ENCODE measurements at regions not wholly inside any gene's neighbourhood (a gene's known extent, or its start where the extent isn't known, plus 50 kb on each side); places are given as distances from the start of the nearest gene placed in this dataset.

GRCh38 chr10:3691482-3691881, 93.5 kb downstream of the KLF6 start:
- no peak for DNase-seq (ENCODE audit: low read depth in 3 of 3)

- no peak for DNase-seq (ENCODE audit: low read depth in 3 of 3)
These were observed 95.0 kb downstream of the KLF6 start for GRCh38 chr10:3689871-3690510.

GRCh38 chr10:3687510-3688081, 97.4 kb downstream of the KLF6 start:
- no peak for DNase-seq (ENCODE audit: low read depth in 3 of 3)

- DNase-seq (ENCODE audit: low read depth in 3 of 3) = no peak
These were observed 99.6 kb downstream of the KLF6 start for GRCh38 chr10:3685384-3685783.

- DNase-seq (ENCODE audit: low read depth in 3 of 3) = no peak
These were observed 100.1 kb downstream of the KLF6 start for GRCh38 chr10:3684891-3685290.

- no peak for DNase-seq (ENCODE audit: low read depth in 3 of 3)
These were observed 101.4 kb downstream of the KLF6 start for GRCh38 chr10:3683560-3683959.

GRCh38 chr10:3682745-3683144, 102.3 kb downstream of the KLF6 start:
- DNase-seq (ENCODE audit: low read depth in 3 of 3) = no peak

GRCh38 chr10:3681642-3682554, 103.1 kb downstream of the KLF6 start:
- DNase-seq (ENCODE audit: low read depth in 3 of 3) = no peak

- DNase-seq (ENCODE audit: low read depth in 3 of 3) = no peak
These were observed 104.9 kb downstream of the KLF6 start for GRCh38 chr10:3679950-3680629.

GRCh38 chr10:3678629-3679227, 106.3 kb downstream of the KLF6 start:
- no peak for DNase-seq (ENCODE audit: low read depth in 3 of 3)

GRCh38 chr10:3676564-3676963, 108.4 kb downstream of the KLF6 start:
- no peak for DNase-seq (ENCODE audit: low read depth in 3 of 3)

- no peak for DNase-seq (ENCODE audit: low read depth in 3 of 3)
These were observed 112.8 kb downstream of the KLF6 start for GRCh38 chr10:3672220-3672619.

- DNase-seq (ENCODE audit: low read depth in 3 of 3) = no peak
These were observed 113.5 kb downstream of the KLF6 start for GRCh38 chr10:3671386-3671955.

- no peak for DNase-seq (ENCODE audit: low read depth in 3 of 3)
These were observed 116.1 kb downstream of the KLF6 start for GRCh38 chr10:3668966-3669330.

- DNase-seq (ENCODE audit: low read depth in 3 of 3) = peak in 1 of 3 experiments; percentile 53
These were observed 116.6 kb downstream of the KLF6 start for GRCh38 chr10:3668276-3668965.

- peak in 1 of 3 experiments; percentile 31 for DNase-seq (ENCODE audit: low read depth in 3 of 3)
These were observed 118.3 kb downstream of the KLF6 start for GRCh38 chr10:3666525-3667302.

- no peak for DNase-seq (ENCODE audit: low read depth in 3 of 3)
These were observed 119.6 kb downstream of the KLF6 start for GRCh38 chr10:3665316-3665908.

- no peak for DNase-seq (ENCODE audit: low read depth in 3 of 3)
These were observed 122.2 kb downstream of the KLF6 start for GRCh38 chr10:3662775-3663174.

GRCh38 chr10:3661271-3661670, 123.7 kb downstream of the KLF6 start:
- no peak for DNase-seq (ENCODE audit: low read depth in 3 of 3)

GRCh38 chr10:3660753-3661152, 124.3 kb downstream of the KLF6 start:
- no peak for DNase-seq (ENCODE audit: low read depth in 3 of 3)
